B cell (primary cell): ENCODE measurements at regions not wholly inside any gene's neighbourhood (a gene's known extent, or its start where the extent isn't known, plus 50 kb on each side); places are given as distances from the start of the nearest gene placed in this dataset.

Experiments
- CTCF ChIP-seq: fragments of 200-600 bp; IDR thresholded peaks from one replicate; pipeline ENCODE4 v1.8.0; 2022; ENCODE audit warnings: antibody characterized with exemption, mild to moderate bottlenecking
- EZH2 ChIP-seq: IDR thresholded peaks from 2 replicates; pipeline ENCODE4 v1.6.1; 2012; ENCODE audit warnings: borderline replicate concordance, low read depth, mild to moderate bottlenecking, moderate library complexity, low read length; ENCODE audit not compliant: insufficient read depth, poor library complexity, severe bottlenecking

- TF ChIP-seq CTCF (no peak), EZH2 (no peak)
Measured at GRCh38 chr6:150666071-150666470, 66.4 kb downstream of the PLEKHG1 start.
